Type B pancreatic cell (in vitro differentiated cells): ENCODE measurements at regions not wholly inside any gene's neighbourhood (a gene's known extent, or its start where the extent isn't known, plus 50 kb on each side); places are given as distances from the start of the nearest gene placed in this dataset.

Experiments
- DNase-seq: peaks from one replicate; pipeline ENCODE4 v3.0.0; 2021; ENCODE audit warnings: mixed read lengths; ENCODE audit not compliant: unreplicated experiment; ENCODE audit errors: extremely low spot score
- H3K27ac Mint-ChIP-seq: 2 replicates; pipeline ENCODE4 v1.8.0; 2021; ENCODE audit warnings: mild to moderate bottlenecking, mixed read lengths
- H3K27me3 Mint-ChIP-seq: 2 replicates; pipeline ENCODE4 v1.8.0; 2021; ENCODE audit warnings: mixed read lengths
- H3K36me3 Mint-ChIP-seq: 2 replicates; pipeline ENCODE4 v1.8.0; 2021; ENCODE audit warnings: mixed read lengths
- H3K4me1 Mint-ChIP-seq: one replicate; pipeline ENCODE4 v1.8.0; 2021; ENCODE audit warnings: mixed read lengths; ENCODE audit not compliant: unreplicated experiment
- H3K4me3 Mint-ChIP-seq: 2 replicates; pipeline ENCODE4 v1.8.0; 2021; ENCODE audit warnings: mild to moderate bottlenecking, mixed read lengths
- H3K9me3 Mint-ChIP-seq: 2 replicates; pipeline ENCODE4 v1.8.0; 2021; ENCODE audit warnings: mixed read lengths
- TF ChIP-seq, protein P1 (sequence below): fragments of 200-600 bp; sonication (generic); conservative IDR thresholded peaks from 2 replicates; pipeline ENCODE4 v1.5.0; 2021; ENCODE audit warnings: antibody characterized with exemption, mild to moderate bottlenecking

DNA sequence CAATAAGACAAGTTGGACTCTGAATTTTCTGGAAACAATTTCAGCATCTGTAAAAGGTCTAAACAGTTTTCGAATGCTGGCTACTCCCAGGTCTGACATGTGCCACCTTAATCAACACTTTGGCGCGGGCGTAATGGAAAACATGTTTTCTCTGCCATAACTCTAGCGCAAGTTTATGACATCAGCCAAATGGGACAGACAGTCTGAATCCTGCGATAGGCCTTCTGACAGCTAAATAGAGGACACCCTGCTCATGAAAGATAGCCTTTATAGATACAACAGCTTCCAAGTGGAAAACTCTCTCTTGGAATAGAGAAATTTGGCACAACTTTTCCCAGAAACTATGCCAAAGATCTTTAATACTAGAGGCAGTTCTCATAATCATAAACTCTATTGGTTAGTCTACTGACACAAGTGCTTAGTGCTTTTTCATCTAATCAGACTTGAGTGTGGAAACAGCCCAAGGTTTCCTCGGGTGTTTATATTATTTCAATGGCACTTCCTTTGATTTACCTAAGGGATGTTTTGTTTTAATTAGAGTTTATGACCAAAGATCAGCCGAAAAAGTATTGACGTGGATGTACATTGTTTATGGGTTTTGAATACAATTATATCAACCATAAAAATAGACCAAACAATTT lies 120.1 kb upstream of the DPH6 start:
- Mint-ChIP-seq H3K4me1 (peaks cover 17% of the 10 kb centered on the region), H3K9me3 (peaks cover 3% of the 10 kb centered on the region), H3K27me3 (peaks cover 20% of the 10 kb centered on the region), H3K27ac (no peak overlapping the region), H3K4me3 (no peak overlapping the region), H3K36me3 (no peaks in the 10 kb centered on the region)
- no peak for DNase-seq
- TF ChIP-seq, protein P1, sequence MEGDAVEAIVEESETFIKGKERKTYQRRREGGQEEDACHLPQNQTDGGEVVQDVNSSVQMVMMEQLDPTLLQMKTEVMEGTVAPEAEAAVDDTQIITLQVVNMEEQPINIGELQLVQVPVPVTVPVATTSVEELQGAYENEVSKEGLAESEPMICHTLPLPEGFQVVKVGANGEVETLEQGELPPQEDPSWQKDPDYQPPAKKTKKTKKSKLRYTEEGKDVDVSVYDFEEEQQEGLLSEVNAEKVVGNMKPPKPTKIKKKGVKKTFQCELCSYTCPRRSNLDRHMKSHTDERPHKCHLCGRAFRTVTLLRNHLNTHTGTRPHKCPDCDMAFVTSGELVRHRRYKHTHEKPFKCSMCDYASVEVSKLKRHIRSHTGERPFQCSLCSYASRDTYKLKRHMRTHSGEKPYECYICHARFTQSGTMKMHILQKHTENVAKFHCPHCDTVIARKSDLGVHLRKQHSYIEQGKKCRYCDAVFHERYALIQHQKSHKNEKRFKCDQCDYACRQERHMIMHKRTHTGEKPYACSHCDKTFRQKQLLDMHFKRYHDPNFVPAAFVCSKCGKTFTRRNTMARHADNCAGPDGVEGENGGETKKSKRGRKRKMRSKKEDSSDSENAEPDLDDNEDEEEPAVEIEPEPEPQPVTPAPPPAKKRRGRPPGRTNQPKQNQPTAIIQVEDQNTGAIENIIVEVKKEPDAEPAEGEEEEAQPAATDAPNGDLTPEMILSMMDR: no peak

DNA sequence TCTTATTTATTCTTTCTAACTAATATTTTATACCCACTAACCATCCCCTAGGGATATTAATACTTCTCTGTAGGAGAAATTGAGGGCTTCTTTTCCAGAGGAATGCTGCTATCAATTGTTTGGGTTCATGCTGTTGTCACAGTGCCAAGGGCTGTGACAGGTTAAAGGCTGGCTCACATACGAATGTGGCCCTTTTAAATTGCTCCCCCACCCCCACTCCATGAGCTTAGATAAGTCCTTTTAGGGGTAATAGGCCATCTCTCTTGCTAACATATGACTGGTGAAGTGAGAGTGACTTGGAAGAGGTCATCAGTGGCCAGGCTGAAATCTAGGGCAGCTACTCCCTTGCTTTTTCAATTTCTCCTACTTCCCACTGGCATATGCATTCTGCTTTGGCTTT lies 121.9 kb upstream of the DPH6 start:
- no peak overlapping the region for H3K4me3 Mint-ChIP-seq
- DNase-seq: no peak
- peaks cover 20% of the 10 kb centered on the region for H3K27me3 Mint-ChIP-seq
- peaks cover 20% of the 10 kb centered on the region for H3K4me1 Mint-ChIP-seq
- no peaks in the 10 kb centered on the region for H3K9me3 Mint-ChIP-seq
- H3K27ac Mint-ChIP-seq: peak overlapping the region; percentile 25
- TF ChIP-seq, protein P1: no peak
- no peaks in the 10 kb centered on the region for H3K36me3 Mint-ChIP-seq

DNA sequence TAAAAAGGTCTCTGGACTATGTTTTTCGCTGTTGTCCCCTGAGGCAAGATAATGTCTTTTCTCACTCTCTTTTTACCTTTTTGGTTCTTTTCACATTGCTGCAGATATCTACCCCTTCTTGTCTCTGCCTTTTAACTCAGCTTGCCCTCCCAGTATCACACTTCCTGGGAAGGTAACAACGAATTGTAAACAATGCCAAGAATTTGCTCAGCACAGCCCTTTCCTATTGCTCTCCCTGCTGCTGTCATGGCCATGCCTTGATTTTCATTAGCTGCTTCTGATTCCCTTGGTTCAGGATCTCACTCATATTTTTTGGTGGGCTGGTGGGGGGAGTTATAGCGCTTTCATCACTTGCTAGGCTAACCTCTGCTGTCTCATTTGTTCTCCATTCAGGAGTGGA lies 123.1 kb upstream of the DPH6 start:
- Mint-ChIP-seq H3K27ac (peak overlapping the region; percentile 25), H3K36me3 (no peaks in the 10 kb centered on the region), H3K4me1 (peaks cover 22% of the 10 kb centered on the region), H3K4me3 (peak overlapping the region; percentile 10), H3K27me3 (peaks cover 14% of the 10 kb centered on the region), H3K9me3 (no peaks in the 10 kb centered on the region)
- TF ChIP-seq, protein P1: no peak
- no peak for DNase-seq

DNA sequence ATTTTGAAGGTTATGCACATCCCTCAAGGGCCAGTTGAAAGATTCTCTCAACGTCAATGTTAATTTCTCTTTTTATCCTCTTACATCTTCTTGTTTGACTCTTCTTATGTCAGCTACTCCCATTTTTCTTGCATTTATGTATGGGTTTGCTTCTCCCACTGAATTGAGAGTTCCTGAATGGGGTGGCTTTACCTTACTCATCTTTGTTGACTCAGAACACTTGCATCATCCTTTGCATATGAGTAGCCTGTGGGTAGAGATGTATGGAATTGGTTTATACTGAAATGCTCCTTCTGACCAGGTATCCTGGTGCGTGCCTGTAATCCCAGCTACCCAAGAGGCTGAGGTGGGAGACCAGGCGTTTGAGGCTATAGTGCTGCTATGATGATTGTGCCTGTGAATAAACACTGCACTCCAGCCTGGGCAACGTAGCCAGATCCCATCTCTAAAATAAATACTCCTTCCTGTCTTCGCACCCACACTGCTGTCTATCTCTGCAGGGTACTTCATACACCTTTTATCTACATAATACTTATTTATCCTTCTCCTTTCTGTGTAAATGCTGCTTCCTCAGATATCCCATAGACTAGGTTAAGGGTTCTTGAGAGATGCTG lies 123.6 kb upstream of the DPH6 start:
- Mint-ChIP-seq H3K36me3 (no peaks in the 10 kb centered on the region), H3K9me3 (no peaks in the 10 kb centered on the region), H3K27ac (peak overlapping the region; percentile 25), H3K4me3 (peak overlapping the region; percentile 10), H3K4me1 (peaks cover 22% of the 10 kb centered on the region), H3K27me3 (peaks cover 11% of the 10 kb centered on the region)
- TF ChIP-seq, protein P1: no peak
- no peak for DNase-seq

DNA sequence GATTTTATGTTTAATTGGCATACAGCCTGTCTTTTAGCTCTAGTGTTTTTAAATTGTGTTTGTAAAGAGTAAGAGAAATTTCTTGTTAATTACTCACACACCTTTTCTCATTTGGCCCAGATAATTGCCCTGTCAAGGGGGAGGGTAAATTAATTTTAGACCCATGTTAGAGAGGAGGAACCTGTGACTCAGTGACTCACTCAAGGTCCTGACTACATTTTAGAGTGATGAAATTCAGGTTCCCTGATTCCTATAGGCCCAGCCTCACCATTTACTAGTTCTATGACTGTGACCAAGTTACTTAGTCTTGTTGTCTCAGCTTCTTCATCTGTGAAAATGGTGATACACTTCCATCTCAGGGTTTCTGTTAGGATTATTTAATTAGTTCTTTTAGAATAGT lies 125.2 kb upstream of the DPH6 start:
- peaks cover 37% of the 10 kb centered on the region for H3K4me1 Mint-ChIP-seq
- H3K36me3 Mint-ChIP-seq: no peaks in the 10 kb centered on the region
- no peak overlapping the region for H3K27ac Mint-ChIP-seq
- H3K9me3 Mint-ChIP-seq: no peaks in the 10 kb centered on the region
- DNase-seq: no peak
- TF ChIP-seq, protein P1: no peak
- H3K27me3 Mint-ChIP-seq: peaks cover 6% of the 10 kb centered on the region
- no peak overlapping the region for H3K4me3 Mint-ChIP-seq
